DOHH2 (cell line): ENCODE measurements at regions not wholly inside any gene's neighbourhood (a gene's known extent, or its start where the extent isn't known, plus 50 kb on each side); places are given as distances from the start of the nearest gene placed in this dataset.
A peak's percentile ranks its signal among the peaks of the same experiment; 100 is the strongest.

Experiments
- H3F3A ChIP-seq: fragments of 200-600 bp; sonication (generic), shearing (Covaris generic); 2 replicates; pipeline ENCODE4 v1.6.0; 2016; ENCODE audit warnings: antibody characterized with exemption, mild to moderate bottlenecking; ENCODE audit not compliant: control insufficient read depth, insufficient read depth
- H3K27ac ChIP-seq: fragments of 200-600 bp; sonication (generic); 2 replicates; pipeline ENCODE4 v1.5.1; 2014; ENCODE audit warnings: low read depth, mild to moderate bottlenecking, low read length, moderate library complexity
- H3K27me3 ChIP-seq: fragments of 200-600 bp; sonication (generic); 2 replicates; pipeline ENCODE4 v1.6.1; 2014; ENCODE audit warnings: mild to moderate bottlenecking, low read length, mixed read lengths; ENCODE audit not compliant: control insufficient read depth
- H3K36me3 ChIP-seq: fragments of 200-600 bp; sonication (generic); 2 replicates; pipeline ENCODE4 v1.6.1; 2014; ENCODE audit warnings: mild to moderate bottlenecking, low read length, moderate library complexity, mixed read lengths; ENCODE audit not compliant: control insufficient read depth
- H3K4me1 ChIP-seq: fragments of 200-600 bp; sonication (generic); 2 replicates; pipeline ENCODE4 v1.6.1; 2014; ENCODE audit warnings: mild to moderate bottlenecking, low read length, mixed read lengths; ENCODE audit not compliant: control insufficient read depth
- H3K4me2 ChIP-seq: fragments of 200-600 bp; sonication (generic); 2 replicates; pipeline ENCODE4 v1.6.0; 2014; ENCODE audit warnings: mild to moderate bottlenecking, low read length, moderate library complexity
- H3K4me3 ChIP-seq: fragments of 200-600 bp; sonication (generic); 2 replicates; pipeline ENCODE4 v1.5.1; 2014; ENCODE audit warnings: mild to moderate bottlenecking, low read length, mixed read lengths
- H3K79me2 ChIP-seq: fragments of 200-600 bp; sonication (generic); 2 replicates; pipeline ENCODE4 v1.6.1; 2014; ENCODE audit warnings: mild to moderate bottlenecking, low read length, mixed read lengths; ENCODE audit not compliant: control insufficient read depth
- H3K9me2 ChIP-seq: fragments of 200-600 bp; sonication (generic); replicated peaks from 2 replicates; pipeline ENCODE4 v1.6.1; 2014; ENCODE audit warnings: mild to moderate bottlenecking, low read length, mixed read lengths; ENCODE audit not compliant: control insufficient read depth
- H3K9me3 ChIP-seq: fragments of 200-600 bp; sonication (generic); 2 replicates; pipeline ENCODE4 v1.6.1; 2014; ENCODE audit warnings: antibody characterized with exemption, low read length, mixed read lengths; ENCODE audit not compliant: control insufficient read depth, insufficient read depth
- H4K20me1 ChIP-seq: fragments of 200-600 bp; sonication (generic); 2 replicates; pipeline ENCODE4 v1.6.0; 2014; ENCODE audit warnings: low read depth, mild to moderate bottlenecking, antibody characterized with exemption, low read length, moderate library complexity; ENCODE audit not compliant: control insufficient read depth, insufficient read depth
- CTCF ChIP-seq: fragments of 200-600 bp; sonication (generic); IDR thresholded peaks from one replicate; pipeline ENCODE4 v1.5.1; 2014; ENCODE audit warnings: antibody characterized with exemption, mild to moderate bottlenecking, low read depth, low read length; ENCODE audit not compliant: poor library complexity, severe bottlenecking
- EZH2phosphoT487 ChIP-seq: fragments of 200-600 bp; sonication (generic); IDR thresholded peaks from 2 replicates; pipeline ENCODE4 v1.6.1; 2017; ENCODE audit warnings: borderline replicate concordance, mild to moderate bottlenecking, antibody characterized with exemption, low read length, moderate library complexity, mixed read lengths

- Histone ChIP-seq H4K20me1 (no peaks in the 10 kb centered on the region), H3K79me2 (no peaks in the 10 kb centered on the region), H3K36me3 (no peaks in the 10 kb centered on the region)
Observed at GRCh38 chr21:24896735-24897124, 710.6 kb downstream of the MRPL39 start.

GRCh38 chr21:24895885-24896734, 711.2 kb downstream of the MRPL39 start:
- Histone ChIP-seq H3K9me3 (no peaks in the 10 kb centered on the region), H3K36me3 (no peaks in the 10 kb centered on the region), H3K27ac (no peak overlapping the region), H4K20me1 (no peaks in the 10 kb centered on the region), H3K4me2 (no peak overlapping the region), H3K27me3 (no peaks in the 10 kb centered on the region), H3F3A (no peaks in the 10 kb centered on the region), H3K79me2 (no peaks in the 10 kb centered on the region), H3K4me1 (no peaks in the 10 kb centered on the region), H3K9me2 (no peaks in the 10 kb centered on the region), H3K4me3 (no peak overlapping the region)
- TF ChIP-seq CTCF (peak; percentile 57), EZH2phosphoT487 (no peak)

More at GRCh38 chr21:24896735-24897124, 710.6 kb downstream of the MRPL39 start:
- no peak overlapping the region for H3K27ac ChIP-seq
- no peaks in the 10 kb centered on the region for H3K9me3 ChIP-seq
- H3K4me2 ChIP-seq: no peak overlapping the region
- H3K9me2 ChIP-seq: no peaks in the 10 kb centered on the region
- H3K4me3 ChIP-seq: no peak overlapping the region
- H3K4me1 ChIP-seq: no peaks in the 10 kb centered on the region
- no peaks in the 10 kb centered on the region for H3F3A ChIP-seq
- TF ChIP-seq CTCF: no peak
- no peak for TF ChIP-seq EZH2phosphoT487
- H3K27me3 ChIP-seq: no peaks in the 10 kb centered on the region

GRCh38 chr21:24894324-24894723, 713.0 kb downstream of the MRPL39 start:
- H3K79me2 ChIP-seq: no peaks in the 10 kb centered on the region
- H3K4me1 ChIP-seq: no peaks in the 10 kb centered on the region
- no peaks in the 10 kb centered on the region for H3K36me3 ChIP-seq
- H4K20me1 ChIP-seq: no peaks in the 10 kb centered on the region
- no peaks in the 10 kb centered on the region for H3K9me2 ChIP-seq
- TF ChIP-seq CTCF (no peak), EZH2phosphoT487 (no peak)
- no peaks in the 10 kb centered on the region for H3F3A ChIP-seq
- no peak overlapping the region for H3K4me2 ChIP-seq
- H3K27ac ChIP-seq: no peak overlapping the region
- no peaks in the 10 kb centered on the region for H3K9me3 ChIP-seq
- H3K27me3 ChIP-seq: no peaks in the 10 kb centered on the region
- no peak overlapping the region for H3K4me3 ChIP-seq
